GM19372 (cell line): ENCODE measurements at regions not wholly inside any gene's neighbourhood (a gene's known extent, or its start where the extent isn't known, plus 50 kb on each side); places are given as distances from the start of the nearest gene placed in this dataset.
A peak's percentile ranks its signal among the peaks of the same experiment; 100 is the strongest.
"Not testable (repeated sequence)": the region's sequence is repeated elsewhere in the genome, so short reads cannot be mapped to it uniquely, and the experiment has no call there.

Experiments used
- ATAC-seq: cut with Tn5 transposase; IDR thresholded peaks from one replicate; pipeline ENCODE4 v1.9.1; 2021; ENCODE audit warnings: mild to moderate bottlenecking, low read depth, moderate library complexity; ENCODE audit not compliant: unreplicated experiment

DNA sequence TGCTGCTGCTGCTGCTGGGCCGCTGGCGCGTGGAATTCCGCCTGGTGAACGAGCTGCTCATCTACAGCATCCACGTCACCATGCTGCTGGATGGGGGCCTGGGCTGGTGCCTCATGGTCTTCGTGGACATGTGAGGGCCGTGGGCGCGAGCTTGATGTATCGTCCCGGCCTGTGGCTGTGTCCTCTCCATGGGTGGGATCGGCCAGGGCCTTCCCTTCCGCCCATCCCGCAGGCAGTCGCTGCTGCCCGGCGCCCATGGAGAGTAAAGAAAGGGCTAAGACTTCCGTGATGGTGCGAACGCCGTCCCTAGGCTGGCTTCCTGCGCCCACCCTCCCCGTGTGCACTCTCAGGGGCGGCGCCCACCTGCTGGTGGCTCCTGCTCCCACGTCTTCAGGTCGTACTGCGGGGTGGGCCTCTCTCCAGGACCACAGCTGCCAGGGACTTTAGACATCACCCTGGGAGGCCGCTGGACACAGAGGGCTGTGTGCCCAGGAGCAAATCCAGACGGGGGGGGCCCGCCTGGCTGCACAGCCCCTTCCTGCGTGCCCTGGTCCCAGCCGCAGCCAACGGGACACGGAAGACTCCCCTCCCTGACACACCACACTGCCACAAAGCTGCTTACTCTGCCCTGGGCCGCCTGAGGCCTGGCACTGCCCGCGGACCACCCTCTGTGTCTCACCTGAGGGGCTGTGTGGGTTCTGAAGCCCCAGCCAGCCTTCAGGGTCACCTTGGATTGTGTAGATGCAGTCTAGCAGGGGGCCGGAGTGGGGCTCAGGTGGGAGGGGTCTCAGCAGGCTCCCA is 167.5 kb downstream of the SEPTIN7 start:
- no peak for ATAC-seq

DNA sequence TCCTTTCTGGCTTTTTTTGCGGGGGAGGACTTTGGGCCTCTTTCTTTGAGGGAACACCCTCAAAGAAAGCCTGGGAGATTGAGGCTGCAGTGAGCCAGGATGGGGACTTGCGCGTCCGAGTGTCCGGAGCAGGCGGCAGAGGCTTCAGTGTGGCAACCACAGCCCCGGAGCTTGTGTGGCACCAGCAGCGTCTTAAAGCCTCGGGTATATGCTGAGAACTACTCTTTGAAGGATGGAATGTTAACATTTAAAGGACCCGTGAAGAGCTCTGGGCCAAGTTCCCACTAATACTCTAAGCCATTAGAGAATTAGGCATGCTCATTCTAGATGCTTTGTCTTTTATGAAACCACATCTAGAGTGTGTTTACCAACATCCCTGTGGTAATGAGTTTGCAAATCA is 168.2 kb downstream of the SEPTIN7 start:
- ATAC-seq = no peak

DNA sequence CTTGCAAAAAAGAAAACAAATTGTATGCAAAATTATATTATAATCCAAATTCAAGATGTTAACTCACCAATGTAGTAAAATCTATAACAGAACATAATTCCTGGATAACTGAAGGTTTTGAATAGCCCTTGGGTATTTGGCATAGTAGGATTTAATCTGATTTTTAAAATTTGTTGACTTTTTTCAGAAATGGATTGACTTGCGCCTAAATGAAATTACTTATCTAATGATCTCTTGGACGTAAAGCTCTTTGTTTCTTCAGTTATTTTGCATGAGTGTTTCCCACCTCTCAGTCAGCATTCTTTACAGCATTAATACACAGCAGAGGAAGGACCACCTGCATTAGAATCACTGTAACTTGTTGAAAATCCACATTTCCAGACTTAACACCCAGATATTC is 169.6 kb downstream of the SEPTIN7 start:
- ATAC-seq = no peak

DNA sequence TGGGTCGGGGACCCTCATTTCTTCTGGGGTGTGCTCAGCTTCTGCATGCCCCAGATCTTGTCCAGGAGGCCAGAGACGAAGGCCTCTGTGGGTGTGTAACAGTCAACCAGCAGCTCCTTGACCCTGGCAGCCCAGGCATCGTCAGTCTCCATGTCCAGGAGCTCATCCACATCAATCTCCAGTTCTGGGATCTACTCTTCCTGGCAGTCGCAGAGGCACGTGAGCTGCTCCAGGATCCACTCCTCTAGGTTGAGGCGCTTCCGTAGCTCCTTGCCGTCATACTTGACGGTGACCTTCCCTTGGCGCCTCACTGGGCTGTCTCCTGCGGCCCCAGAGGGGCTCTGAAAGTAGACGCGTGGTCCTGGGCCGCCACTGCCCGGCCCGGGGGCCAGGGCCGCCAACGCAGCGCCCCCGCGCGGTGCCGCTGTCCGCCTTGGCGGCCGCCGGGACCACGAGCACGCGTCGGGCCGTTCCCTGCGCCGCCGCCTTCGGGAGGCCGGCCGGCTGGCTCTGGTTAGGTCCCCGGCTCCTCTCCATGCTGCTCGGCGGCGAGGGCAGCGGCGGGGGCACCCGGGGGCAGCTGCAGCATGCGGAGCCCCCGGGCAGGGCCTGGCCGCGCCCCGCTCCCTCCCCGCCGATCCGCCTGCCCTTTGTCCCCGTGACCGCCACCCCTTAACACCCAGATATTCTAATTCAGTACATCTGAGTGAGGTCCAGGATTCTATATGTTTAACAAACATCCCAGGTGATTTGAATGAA is 170.5 kb downstream of the SEPTIN7 start:
- ATAC-seq = no peak

DNA sequence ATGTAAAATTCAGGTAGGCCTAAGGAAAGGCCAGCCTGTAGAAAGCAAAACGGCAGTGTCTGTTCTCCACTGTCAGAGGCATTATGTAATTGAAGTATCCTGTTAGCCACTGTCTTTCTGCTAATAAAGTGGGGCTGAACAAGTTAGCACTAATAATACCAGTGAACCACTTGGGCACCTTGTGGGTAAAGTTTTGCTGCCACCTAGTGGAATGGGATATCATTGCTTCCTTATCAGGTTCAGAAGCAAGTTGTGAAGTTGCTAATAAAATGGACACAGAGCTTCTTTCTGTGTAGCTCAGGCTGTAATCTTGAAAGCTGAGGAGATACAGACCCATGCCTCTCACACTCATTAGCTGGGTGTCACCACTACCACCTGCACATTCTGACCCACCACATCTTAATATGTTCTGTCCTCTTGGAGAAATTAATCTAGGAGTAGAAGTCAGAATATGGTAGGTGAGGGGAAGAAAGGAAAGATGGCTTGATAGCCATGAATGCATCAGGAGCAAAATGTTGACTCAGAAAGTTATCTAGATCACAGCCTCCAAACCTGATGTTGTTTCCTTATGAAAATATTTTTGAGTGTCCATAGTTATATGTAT is 175.1 kb downstream of the SEPTIN7 start:
- ATAC-seq = no peak

DNA sequence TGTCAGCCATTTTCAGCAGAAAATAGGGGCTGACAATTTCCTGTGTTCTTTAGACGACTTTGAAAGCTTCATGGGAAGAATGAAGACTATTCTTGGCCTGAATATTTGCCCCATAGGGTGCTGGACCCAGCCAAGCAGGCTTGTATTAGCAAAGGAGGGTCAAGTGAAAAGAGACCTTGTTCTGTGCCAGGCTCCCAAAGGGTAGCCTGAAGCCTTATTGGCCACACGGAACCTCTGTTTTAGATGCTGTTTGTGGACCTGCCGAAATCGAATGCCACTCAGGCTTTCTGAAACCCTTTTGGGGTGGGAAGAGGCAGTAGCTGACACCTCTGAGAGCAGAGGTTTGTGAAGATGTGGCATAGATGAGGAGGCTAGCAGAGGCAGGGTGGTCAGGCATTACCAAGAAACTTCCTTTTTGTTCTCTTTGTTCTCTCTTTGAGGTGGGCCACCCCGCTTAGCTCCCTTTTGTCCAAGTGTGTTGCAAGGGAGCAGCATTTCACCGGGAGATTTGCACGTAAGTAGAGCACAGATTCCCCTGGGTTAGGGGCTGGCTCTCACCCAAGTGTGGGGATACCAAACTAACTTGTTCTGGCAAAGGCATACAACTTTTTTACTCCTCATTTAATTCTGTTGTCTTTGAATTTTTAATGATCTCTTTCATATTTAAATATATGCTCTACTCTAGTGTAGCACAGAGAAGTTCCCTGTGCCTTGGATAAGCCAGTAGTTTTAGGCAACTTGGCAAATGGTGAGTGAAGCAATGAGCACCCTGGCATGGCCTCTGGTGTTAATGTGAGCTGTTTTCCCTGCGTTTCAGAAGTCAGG is 174.0 kb upstream of the EEPD1 start:
- not testable (repeated sequence) for ATAC-seq

DNA sequence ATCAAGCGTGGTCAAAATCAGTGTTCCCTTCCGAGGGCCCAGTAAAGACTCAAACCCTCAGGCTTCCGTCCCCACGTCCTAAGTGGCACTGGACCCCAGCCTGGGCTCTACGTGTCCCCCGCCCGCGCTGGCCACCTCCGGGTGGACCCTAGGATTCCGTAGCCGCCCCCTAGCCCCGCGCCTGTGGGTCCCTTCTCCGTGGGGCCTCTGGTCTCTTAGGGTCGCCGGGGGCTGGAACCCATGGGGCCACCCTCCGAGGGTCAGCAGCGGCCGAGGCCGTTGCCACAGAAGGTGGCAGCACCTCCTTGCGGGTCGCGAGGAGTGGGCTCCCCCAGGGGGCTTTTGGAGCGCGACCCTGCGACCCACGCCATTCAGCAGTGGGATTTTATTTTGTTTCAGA is 170.5 kb upstream of the EEPD1 start:
- no peak for ATAC-seq

DNA sequence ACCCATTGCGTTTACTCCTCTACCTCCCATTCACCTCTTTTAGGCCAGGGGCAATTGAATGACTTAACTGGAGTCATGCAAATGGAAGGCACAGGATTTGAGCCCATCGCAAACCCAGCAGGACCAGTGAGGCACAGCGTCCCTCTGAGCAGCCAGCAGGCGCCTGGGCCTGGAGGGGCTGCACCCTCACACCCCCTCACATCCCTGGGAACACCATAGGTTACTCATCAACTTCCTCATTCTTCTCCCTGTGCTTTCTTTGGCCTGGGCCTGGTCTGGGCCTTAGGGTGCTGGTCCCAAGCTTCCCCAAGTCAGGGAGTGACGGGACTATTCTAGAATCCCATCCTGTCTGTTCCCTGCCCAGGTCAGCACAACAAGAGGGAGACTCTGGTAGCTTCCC is 169.4 kb upstream of the EEPD1 start:
- no peak for ATAC-seq

DNA sequence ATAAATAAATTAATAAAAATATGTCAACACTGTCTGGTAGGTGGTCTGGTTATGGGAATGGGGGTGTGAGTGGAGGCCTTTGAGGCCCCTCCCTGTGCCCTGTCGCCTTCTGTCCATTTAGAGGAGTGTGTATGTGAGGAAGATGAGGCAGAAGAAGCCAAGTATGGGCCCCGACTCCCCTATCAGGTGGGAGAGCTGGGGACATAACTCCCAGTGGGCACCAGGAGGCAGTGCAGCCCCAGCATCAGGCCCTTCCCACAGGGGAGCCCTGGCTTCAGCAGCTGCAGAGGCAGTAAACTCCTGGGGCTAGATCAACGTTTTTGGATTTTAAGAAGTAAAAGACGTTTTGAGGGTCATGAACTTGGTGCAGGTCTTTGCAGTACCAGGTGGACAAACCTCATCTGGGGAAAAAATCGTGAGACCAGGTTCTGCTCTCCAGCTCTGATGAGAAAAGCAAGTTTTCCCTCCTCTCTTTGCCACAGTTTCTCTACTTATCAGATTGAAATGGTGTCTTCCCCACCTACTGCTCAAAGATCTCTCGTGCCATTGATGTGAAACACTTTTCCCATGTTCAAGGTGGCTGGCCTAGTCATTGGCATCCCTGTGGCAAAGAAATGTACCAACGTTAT is 167.8 kb upstream of the EEPD1 start:
- peak; percentile 96 for ATAC-seq

DNA sequence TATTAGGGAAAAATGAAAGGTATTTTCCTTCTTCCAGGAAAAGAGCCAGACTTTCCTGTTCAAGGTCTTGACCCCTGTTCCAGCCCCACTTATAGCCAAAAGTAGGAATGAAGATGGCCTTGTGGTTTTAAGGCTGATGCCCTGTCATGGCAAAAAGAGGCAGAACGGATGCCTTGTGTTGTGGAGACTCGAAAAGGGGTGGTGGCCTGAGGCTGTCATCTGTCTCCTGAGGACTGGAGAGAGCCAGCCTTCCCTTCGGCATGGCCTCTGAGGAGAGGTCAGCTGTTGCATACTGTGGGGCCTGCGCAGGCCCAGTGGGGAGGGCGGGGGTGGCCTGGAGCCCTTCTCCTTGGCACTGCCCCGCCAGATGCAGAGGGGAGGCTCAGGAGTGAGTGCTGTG is 166.0 kb upstream of the EEPD1 start:
- ATAC-seq = no peak

DNA sequence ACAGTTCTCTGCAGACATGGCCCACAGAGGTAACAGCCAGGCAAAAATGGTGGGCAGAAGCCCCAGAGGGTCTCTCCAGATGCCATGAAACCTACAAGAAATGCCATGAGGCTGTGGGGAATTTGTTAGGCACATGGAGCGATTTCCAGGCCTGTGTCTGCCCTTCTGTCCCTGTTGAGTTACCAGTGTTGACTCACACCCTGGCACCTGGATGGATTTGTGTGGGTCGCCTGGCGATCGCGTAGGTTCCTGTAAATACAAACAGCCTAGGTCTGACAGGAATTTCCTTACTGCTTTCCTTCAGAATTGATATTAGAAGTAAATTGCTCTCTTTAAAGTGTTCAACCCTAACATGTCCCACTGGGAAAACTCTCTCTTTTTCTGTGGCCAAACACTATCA is 164.9 kb upstream of the EEPD1 start:
- no peak for ATAC-seq

DNA sequence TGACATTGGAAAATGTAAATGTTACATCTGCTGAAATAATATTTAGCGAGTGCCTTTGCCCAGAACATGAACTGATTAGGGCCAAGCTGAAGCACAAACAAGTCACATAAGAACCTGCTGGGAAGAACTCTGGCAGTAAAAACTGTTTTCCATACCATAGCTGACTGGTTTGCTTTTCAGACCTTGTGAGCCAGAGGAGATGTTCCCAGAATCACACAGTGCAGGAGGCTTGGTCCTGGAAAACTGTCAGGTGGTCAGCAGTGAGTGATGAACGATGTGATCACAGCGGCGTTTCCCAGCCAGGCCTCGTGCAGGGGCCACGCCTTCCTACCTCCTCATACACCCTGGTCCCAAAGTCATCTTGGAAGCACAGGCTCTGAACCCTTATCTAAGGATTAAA is 164.2 kb upstream of the EEPD1 start:
- ATAC-seq = no peak

DNA sequence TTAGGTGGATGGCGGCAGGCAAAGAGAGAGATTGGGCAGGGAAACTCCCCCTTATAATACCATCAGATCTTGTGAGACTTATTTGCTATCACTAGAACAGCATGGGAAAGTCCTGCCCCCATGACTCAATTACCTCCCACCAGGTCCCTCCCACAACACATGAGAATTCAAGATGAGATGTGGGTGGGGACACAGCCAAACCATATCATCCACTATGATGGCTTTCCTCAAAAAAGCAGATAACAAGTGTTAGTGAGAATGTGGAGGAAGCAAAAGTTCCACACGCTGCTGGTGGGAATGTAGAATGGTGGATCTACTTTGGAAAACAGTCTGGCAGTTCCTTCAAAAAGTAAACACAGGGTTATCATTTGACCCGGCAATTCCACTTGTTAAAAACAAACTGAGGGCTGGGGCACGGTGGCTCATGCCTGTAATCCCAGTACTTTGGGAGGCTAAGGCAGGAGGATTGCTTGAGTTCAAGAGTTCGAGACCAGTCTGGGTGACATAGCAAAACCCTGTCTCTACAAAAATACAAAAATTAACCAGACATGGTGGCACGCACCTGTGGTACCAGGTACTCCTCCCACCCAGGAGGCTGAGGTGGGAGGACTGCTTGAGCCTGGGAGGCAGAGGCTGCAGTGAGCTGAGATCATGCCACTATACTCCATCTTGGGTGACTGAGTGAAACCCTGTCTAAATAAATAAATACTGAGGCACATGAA is 161.4 kb upstream of the EEPD1 start:
- no peak for ATAC-seq

DNA sequence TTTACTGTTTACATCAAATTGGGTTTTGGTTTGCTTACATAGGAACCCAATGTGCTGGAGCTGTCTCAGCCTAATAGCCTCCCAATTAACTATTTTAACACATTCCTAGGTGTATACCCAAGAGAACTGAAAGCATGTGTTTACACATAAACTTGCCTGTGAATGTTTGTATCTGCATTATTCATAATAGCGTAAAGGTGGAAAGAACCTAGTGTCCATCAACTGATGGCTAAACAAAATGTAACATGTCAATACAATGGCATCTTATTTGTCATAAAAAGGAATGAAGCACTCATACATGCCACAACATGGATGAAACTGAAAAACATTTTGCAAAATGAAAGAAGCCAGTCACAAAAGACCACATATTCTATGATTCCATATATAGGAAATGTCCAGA is 160.6 kb upstream of the EEPD1 start:
- no peak for ATAC-seq

DNA sequence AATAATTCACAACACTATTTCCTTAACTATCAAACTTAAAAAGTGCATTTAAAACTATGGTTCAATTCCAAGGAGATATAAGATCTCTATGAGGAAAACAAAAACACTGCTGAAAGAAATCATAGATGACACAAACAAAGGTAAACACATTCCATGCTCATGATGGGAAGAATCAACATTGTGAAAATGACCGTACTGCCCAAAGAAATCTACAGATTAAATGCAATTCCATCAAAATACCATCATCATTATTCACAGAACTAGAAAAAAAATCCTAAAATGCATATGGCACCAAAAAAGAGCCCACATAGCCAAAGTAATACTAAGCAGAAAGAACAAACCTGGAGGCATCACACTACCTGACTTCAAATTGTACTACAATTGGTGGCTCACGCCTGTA is 159.9 kb upstream of the EEPD1 start:
- ATAC-seq = no peak

DNA sequence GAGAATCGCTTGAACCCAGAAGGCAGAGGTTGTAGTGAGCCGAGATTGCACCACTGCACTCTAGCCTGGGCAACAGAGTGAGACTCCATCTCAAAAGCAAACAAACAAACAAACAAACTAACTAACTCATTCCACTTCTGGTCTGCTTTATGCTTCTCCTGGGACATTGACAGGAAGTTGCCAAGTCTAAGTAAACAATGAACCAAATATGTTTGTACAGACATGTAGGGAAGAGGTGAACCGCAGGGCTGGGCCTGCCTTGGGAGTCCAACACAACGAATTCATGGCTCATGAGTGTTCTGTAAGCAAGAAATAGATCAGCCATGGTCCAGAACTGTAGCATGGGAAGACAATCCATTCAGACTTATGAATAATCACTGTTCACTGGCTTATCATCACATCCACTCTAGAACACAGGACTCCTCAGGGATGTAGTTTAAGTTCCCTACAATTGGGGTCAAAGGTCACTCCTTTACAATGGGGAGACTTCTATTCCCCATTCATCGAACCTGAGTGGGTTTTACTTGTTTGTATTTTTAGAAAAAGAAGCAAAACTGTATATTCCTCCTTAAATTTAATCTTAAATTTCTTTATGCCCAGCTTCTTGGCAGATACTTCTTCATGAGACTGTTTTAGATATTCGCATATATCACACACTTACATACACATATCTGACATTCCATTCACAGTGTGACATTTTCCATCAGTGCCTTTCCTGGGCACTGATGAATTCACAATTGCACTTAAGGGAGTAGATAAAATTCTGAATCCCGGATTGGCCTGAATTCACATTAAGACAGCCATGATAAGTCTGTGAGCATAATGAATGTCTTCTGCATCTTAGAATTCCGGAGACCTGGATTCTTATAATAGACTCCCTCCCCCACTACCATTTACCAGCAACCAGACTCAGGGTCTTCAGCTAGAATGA is 159.1 kb upstream of the EEPD1 start:
- ATAC-seq = no peak

DNA sequence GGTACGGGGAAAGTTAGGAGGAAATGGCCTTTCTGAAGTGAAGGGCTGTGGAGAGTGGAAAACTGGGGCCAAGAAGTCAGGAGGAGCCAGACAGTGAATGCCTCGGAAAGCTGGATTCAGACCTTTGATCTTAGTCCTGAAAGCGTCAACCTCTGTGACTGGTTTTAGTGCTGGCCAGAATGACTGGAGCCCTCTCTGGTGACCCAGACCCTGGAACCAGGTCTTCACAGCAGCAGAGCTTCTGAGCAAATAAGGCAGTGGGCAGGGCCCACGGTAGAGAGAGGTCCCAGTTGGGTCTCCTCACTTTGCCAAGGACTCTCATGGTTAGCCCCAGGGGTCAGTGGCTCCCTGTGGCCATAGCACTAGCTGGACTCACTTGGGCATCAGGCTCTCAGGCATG is 157.7 kb upstream of the EEPD1 start:
- no peak for ATAC-seq

DNA sequence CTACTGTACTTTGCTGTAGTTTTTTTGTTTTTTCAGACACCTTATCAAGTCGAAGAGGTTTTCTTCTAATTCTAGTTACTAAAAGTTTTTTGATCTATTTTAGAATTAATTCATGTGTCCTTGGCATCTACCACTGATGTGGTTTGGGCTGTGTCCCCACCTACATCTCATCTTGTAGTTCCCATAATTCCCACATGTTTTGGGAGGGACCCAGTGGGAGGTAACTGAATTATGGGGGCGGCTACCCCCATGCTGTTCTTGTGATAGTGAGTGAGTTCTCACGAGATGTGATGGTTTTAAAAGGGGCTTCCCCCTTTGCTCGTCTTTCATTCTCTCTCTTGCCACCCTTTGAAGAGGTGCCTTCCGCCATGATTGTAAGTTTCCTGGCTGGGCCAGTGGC is 154.6 kb upstream of the EEPD1 start:
- no peak for ATAC-seq

DNA sequence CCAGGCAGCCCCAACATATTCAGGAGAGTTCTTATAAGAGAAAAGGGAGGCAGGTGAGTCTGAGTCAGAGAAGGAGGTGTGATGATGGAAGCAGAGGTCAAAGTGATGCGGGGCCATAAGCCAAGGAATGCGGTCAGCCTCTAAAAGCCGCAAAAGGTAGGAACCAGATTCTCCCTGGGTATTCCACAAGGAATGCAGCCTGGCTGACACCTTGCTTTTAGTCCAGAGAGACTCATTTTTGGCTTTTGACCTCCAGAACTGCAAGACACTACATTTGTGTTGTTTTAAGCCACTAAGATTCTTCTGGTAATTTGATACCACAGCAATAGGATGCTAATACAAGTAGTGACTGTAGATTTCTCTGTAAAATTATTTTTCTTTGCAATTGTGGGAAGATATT is 151.5 kb upstream of the EEPD1 start:
- ATAC-seq = no peak
